BJ (cell line): ENCODE measurements at regions not wholly inside any gene's neighbourhood (a gene's known extent, or its start where the extent isn't known, plus 50 kb on each side); places are given as distances from the start of the nearest gene placed in this dataset.

Experiments used
- CTCF ChIA-PET: fragments of 350-600 bp; formaldehyde crosslinking; extraction: SDS; loops from one replicate; lab custom pipeline; 2021; ENCODE audit warnings: antibody characterized with exemption, inconsistent platforms; lab: Yijun Ruan, JAX
- POLR2A ChIA-PET: fragments of 300-600 bp; sonication (Branson Sonifier 250); formaldehyde crosslinking; extraction: SDS; loops from one replicate; lab custom pipeline; 2021; ENCODE audit warnings: antibody characterized with exemption; lab: Charles Lee
- DNase-seq: peaks from one replicate; pipeline ENCODE4 v3.0.0-alpha.2; 2011; ENCODE audit warnings: low read depth
- H3K27me3 ChIP-seq: 2 replicates; pipeline ENCODE4 v1.6.0; 2011; ENCODE audit warnings: low read length; ENCODE audit not compliant: control insufficient read depth, insufficient read depth
- H3K36me3 ChIP-seq: 2 replicates; pipeline ENCODE4 v1.5.1; 2011; ENCODE audit warnings: low read length; ENCODE audit not compliant: control insufficient read depth, insufficient read depth
- H3K4me3 ChIP-seq: 2 replicates; pipeline ENCODE4 v1.5.1; 2011; ENCODE audit warnings: low read depth, mild to moderate bottlenecking, control low read depth, low read length
- CTCF ChIP-seq: IDR thresholded peaks from 2 replicates; pipeline ENCODE4 v1.5.1; 2011; ENCODE audit warnings: low read depth, mild to moderate bottlenecking, control low read depth, inconsistent platforms, low read length, moderate library complexity; ENCODE audit not compliant: insufficient read depth

GRCh38 chr12:46465307-46465706 lies 92.7 kb upstream of the SLC38A2 start:
- ChIA-PET POLR2A (no interaction called here), CTCF (no interaction called here)
- Histone ChIP-seq H3K4me3 (no peak overlapping the region), H3K36me3 (peaks cover 1% of the 10 kb centered on the region; the same call in 1 of the 2 replicates), H3K27me3 (no peaks in the 10 kb centered on the region)
- TF ChIP-seq CTCF: no peak
- no peak for DNase-seq

GRCh38 chr12:46464863-46465262 lies 92.3 kb upstream of the SLC38A2 start:
- no peaks in the 10 kb centered on the region for H3K27me3 ChIP-seq
- H3K36me3 ChIP-seq: no peaks in the 10 kb centered on the region
- H3K4me3 ChIP-seq: no peak overlapping the region
- POLR2A ChIA-PET: no interaction called here
- no peak for DNase-seq
- CTCF ChIA-PET: no interaction called here
- no peak for TF ChIP-seq CTCF

GRCh38 chr12:46462641-46463355 lies 90.2 kb upstream of the SLC38A2 start:
- Histone ChIP-seq H3K36me3 (no peaks in the 10 kb centered on the region), H3K27me3 (no peaks in the 10 kb centered on the region), H3K4me3 (no peak overlapping the region)
- POLR2A ChIA-PET: no interaction called here
- DNase-seq: no peak
- CTCF ChIA-PET: interaction anchor here (1.9 kb wide), 1 partner anchor 13 kb away, joined by 4 read pairs; no protein-coding TSS in a partner anchor
- TF ChIP-seq CTCF: no peak

GRCh38 chr12:46461907-46462640 lies 89.5 kb upstream of the SLC38A2 start:
- CTCF ChIA-PET: interaction anchor here (1.9 kb wide), 1 partner anchor 14 kb away, joined by 4 read pairs; no protein-coding TSS in a partner anchor
- DNase-seq: no peak
- POLR2A ChIA-PET: no interaction called here
- H3K36me3 ChIP-seq: no peaks in the 10 kb centered on the region
- H3K4me3 ChIP-seq: no peak overlapping the region
- H3K27me3 ChIP-seq: no peaks in the 10 kb centered on the region
- no peak for TF ChIP-seq CTCF

GRCh38 chr12:46461459-46461858 lies 88.9 kb upstream of the SLC38A2 start:
- Histone ChIP-seq H3K4me3 (no peak overlapping the region), H3K27me3 (no peaks in the 10 kb centered on the region), H3K36me3 (no peaks in the 10 kb centered on the region)
- CTCF ChIA-PET: interaction anchor here (1.0 to 2.5 kb wide), 2 partner anchors 9 to 13 kb away, joined by 3 to 7 read pairs; no protein-coding TSS in a partner anchor
- TF ChIP-seq CTCF: no peak
- POLR2A ChIA-PET: no interaction called here
- DNase-seq: no peak
